ENCODE measurements at regions not wholly inside any gene's neighbourhood (a gene's known extent, or its start where the extent isn't known, plus 50 kb on each side); places are given as distances from the start of the nearest gene placed in this dataset.

GRCh38 chr7:106765727-106766355 lies 99.2 kb upstream of the PIK3CG start:
- Histone ChIP-seq H3K9me3 (ENCODE audit: control insufficient read depth, low read length) (no peaks in the 10 kb centered on the region), H3K4me3 (ENCODE audit: insufficient read depth, low read depth, low read length, poor library complexity, severe bottlenecking) (no peak overlapping the region), H3K27ac (ENCODE audit: insufficient read depth, low read length, poor library complexity, severe bottlenecking) (no peak overlapping the region), H3K4me1 (ENCODE audit: control insufficient read depth, insufficient read depth, low read length, poor library complexity, severe bottlenecking) (peaks cover 12% of the 10 kb centered on the region), H3K27me3 (replicated peaks; ENCODE audit: control insufficient read depth, insufficient read depth, low read length, poor library complexity, severe bottlenecking) (no peaks in the 10 kb centered on the region), H3K36me3 (ENCODE audit: control insufficient read depth, insufficient read depth, low read length) (no peaks in the 10 kb centered on the region)
- DNase-seq, result no peak

- no peak for DNase-seq
- H3K4me3 ChIP-seq (ENCODE audit: insufficient read depth, low read depth, low read length, poor library complexity, severe bottlenecking), result no peak overlapping the region
- peaks cover 12% of the 10 kb centered on the region for H3K4me1 ChIP-seq (ENCODE audit: control insufficient read depth, insufficient read depth, low read length, poor library complexity, severe bottlenecking)
- H3K27ac ChIP-seq (ENCODE audit: insufficient read depth, low read length, poor library complexity, severe bottlenecking), result no peak overlapping the region
- H3K27me3 ChIP-seq (replicated peaks; ENCODE audit: control insufficient read depth, insufficient read depth, low read length, poor library complexity, severe bottlenecking), result no peaks in the 10 kb centered on the region
- no peaks in the 10 kb centered on the region for H3K9me3 ChIP-seq (ENCODE audit: control insufficient read depth, low read length)
- H3K36me3 ChIP-seq (ENCODE audit: control insufficient read depth, insufficient read depth, low read length), result no peaks in the 10 kb centered on the region
Observed at GRCh38 chr7:106766551-106766950, 98.5 kb upstream of the PIK3CG start.

GRCh38 chr7:106767078-106767477 lies 98.0 kb upstream of the PIK3CG start:
- H3K27me3 ChIP-seq (replicated peaks; ENCODE audit: control insufficient read depth, insufficient read depth, low read length, poor library complexity, severe bottlenecking), result no peaks in the 10 kb centered on the region
- DNase-seq, result no peak
- no peak overlapping the region for H3K4me3 ChIP-seq (ENCODE audit: insufficient read depth, low read depth, low read length, poor library complexity, severe bottlenecking)
- H3K36me3 ChIP-seq (ENCODE audit: control insufficient read depth, insufficient read depth, low read length), result no peaks in the 10 kb centered on the region
- H3K9me3 ChIP-seq (ENCODE audit: control insufficient read depth, low read length), result no peaks in the 10 kb centered on the region
- H3K27ac ChIP-seq (ENCODE audit: insufficient read depth, low read length, poor library complexity, severe bottlenecking), result no peak overlapping the region
- peaks cover 12% of the 10 kb centered on the region for H3K4me1 ChIP-seq (ENCODE audit: control insufficient read depth, insufficient read depth, low read length, poor library complexity, severe bottlenecking)

GRCh38 chr7:106767498-106768323 lies 97.4 kb upstream of the PIK3CG start:
- DNase-seq, result no peak
- H3K27ac ChIP-seq (ENCODE audit: insufficient read depth, low read length, poor library complexity, severe bottlenecking), result no peak overlapping the region
- no peak overlapping the region for H3K4me3 ChIP-seq (ENCODE audit: insufficient read depth, low read depth, low read length, poor library complexity, severe bottlenecking)
- no peaks in the 10 kb centered on the region for H3K27me3 ChIP-seq (replicated peaks; ENCODE audit: control insufficient read depth, insufficient read depth, low read length, poor library complexity, severe bottlenecking)
- H3K4me1 ChIP-seq (ENCODE audit: control insufficient read depth, insufficient read depth, low read length, poor library complexity, severe bottlenecking), result peaks cover 12% of the 10 kb centered on the region
- no peaks in the 10 kb centered on the region for H3K9me3 ChIP-seq (ENCODE audit: control insufficient read depth, low read length)
- no peaks in the 10 kb centered on the region for H3K36me3 ChIP-seq (ENCODE audit: control insufficient read depth, insufficient read depth, low read length)

GRCh38 chr7:106768324-106768751 lies 96.7 kb upstream of the PIK3CG start:
- Histone ChIP-seq H3K27me3 (replicated peaks; ENCODE audit: control insufficient read depth, insufficient read depth, low read length, poor library complexity, severe bottlenecking) (no peaks in the 10 kb centered on the region), H3K27ac (ENCODE audit: insufficient read depth, low read length, poor library complexity, severe bottlenecking) (no peak overlapping the region), H3K4me1 (ENCODE audit: control insufficient read depth, insufficient read depth, low read length, poor library complexity, severe bottlenecking) (peaks cover 12% of the 10 kb centered on the region), H3K36me3 (ENCODE audit: control insufficient read depth, insufficient read depth, low read length) (no peaks in the 10 kb centered on the region), H3K9me3 (ENCODE audit: control insufficient read depth, low read length) (no peaks in the 10 kb centered on the region), H3K4me3 (ENCODE audit: insufficient read depth, low read depth, low read length, poor library complexity, severe bottlenecking) (no peak overlapping the region)
- DNase-seq, result no peak

GRCh38 chr7:106770191-106770590 lies 94.9 kb upstream of the PIK3CG start:
- no peak overlapping the region for H3K27ac ChIP-seq (ENCODE audit: insufficient read depth, low read length, poor library complexity, severe bottlenecking)
- DNase-seq, result no peak

GRCh38 chr7:106772655-106773108 lies 92.4 kb upstream of the PIK3CG start:
- DNase-seq, result no peak
- Histone ChIP-seq H3K9me3 (ENCODE audit: control insufficient read depth, low read length) (no peaks in the 10 kb centered on the region), H3K27me3 (replicated peaks; ENCODE audit: control insufficient read depth, insufficient read depth, low read length, poor library complexity, severe bottlenecking) (no peaks in the 10 kb centered on the region), H3K4me3 (ENCODE audit: insufficient read depth, low read depth, low read length, poor library complexity, severe bottlenecking) (no peak overlapping the region), H3K27ac (ENCODE audit: insufficient read depth, low read length, poor library complexity, severe bottlenecking) (no peak overlapping the region), H3K36me3 (ENCODE audit: control insufficient read depth, insufficient read depth, low read length) (no peaks in the 10 kb centered on the region), H3K4me1 (ENCODE audit: control insufficient read depth, insufficient read depth, low read length, poor library complexity, severe bottlenecking) (peaks cover 8% of the 10 kb centered on the region)

More at GRCh38 chr7:106770191-106770590, 94.9 kb upstream of the PIK3CG start:
- Histone ChIP-seq H3K36me3 (ENCODE audit: control insufficient read depth, insufficient read depth, low read length) (no peaks in the 10 kb centered on the region), H3K9me3 (ENCODE audit: control insufficient read depth, low read length) (no peaks in the 10 kb centered on the region), H3K27me3 (replicated peaks; ENCODE audit: control insufficient read depth, insufficient read depth, low read length, poor library complexity, severe bottlenecking) (no peaks in the 10 kb centered on the region), H3K4me3 (ENCODE audit: insufficient read depth, low read depth, low read length, poor library complexity, severe bottlenecking) (no peak overlapping the region), H3K4me1 (ENCODE audit: control insufficient read depth, insufficient read depth, low read length, poor library complexity, severe bottlenecking) (peaks cover 12% of the 10 kb centered on the region)

GRCh38 chr7:106773228-106773627 lies 91.9 kb upstream of the PIK3CG start:
- H3K9me3 ChIP-seq (ENCODE audit: control insufficient read depth, low read length), result no peaks in the 10 kb centered on the region
- peaks cover 6% of the 10 kb centered on the region for H3K4me1 ChIP-seq (ENCODE audit: control insufficient read depth, insufficient read depth, low read length, poor library complexity, severe bottlenecking)
- H3K36me3 ChIP-seq (ENCODE audit: control insufficient read depth, insufficient read depth, low read length), result no peaks in the 10 kb centered on the region
- no peaks in the 10 kb centered on the region for H3K27me3 ChIP-seq (replicated peaks; ENCODE audit: control insufficient read depth, insufficient read depth, low read length, poor library complexity, severe bottlenecking)
- DNase-seq, result no peak
- no peak overlapping the region for H3K4me3 ChIP-seq (ENCODE audit: insufficient read depth, low read depth, low read length, poor library complexity, severe bottlenecking)
- H3K27ac ChIP-seq (ENCODE audit: insufficient read depth, low read length, poor library complexity, severe bottlenecking), result no peak overlapping the region

GRCh38 chr7:106773721-106774120 lies 91.4 kb upstream of the PIK3CG start:
- no peak for DNase-seq
- Histone ChIP-seq H3K27ac (ENCODE audit: insufficient read depth, low read length, poor library complexity, severe bottlenecking) (no peak overlapping the region), H3K4me3 (ENCODE audit: insufficient read depth, low read depth, low read length, poor library complexity, severe bottlenecking) (no peak overlapping the region), H3K36me3 (ENCODE audit: control insufficient read depth, insufficient read depth, low read length) (no peaks in the 10 kb centered on the region), H3K9me3 (ENCODE audit: control insufficient read depth, low read length) (no peaks in the 10 kb centered on the region), H3K4me1 (ENCODE audit: control insufficient read depth, insufficient read depth, low read length, poor library complexity, severe bottlenecking) (peaks cover under 1% of the 10 kb centered on the region), H3K27me3 (replicated peaks; ENCODE audit: control insufficient read depth, insufficient read depth, low read length, poor library complexity, severe bottlenecking) (no peaks in the 10 kb centered on the region)

- no peak for DNase-seq
- Histone ChIP-seq H3K9me3 (ENCODE audit: control insufficient read depth, low read length) (no peaks in the 10 kb centered on the region), H3K27ac (ENCODE audit: insufficient read depth, low read length, poor library complexity, severe bottlenecking) (no peak overlapping the region), H3K4me1 (ENCODE audit: control insufficient read depth, insufficient read depth, low read length, poor library complexity, severe bottlenecking) (no peaks in the 10 kb centered on the region), H3K4me3 (ENCODE audit: insufficient read depth, low read depth, low read length, poor library complexity, severe bottlenecking) (no peak overlapping the region), H3K36me3 (ENCODE audit: control insufficient read depth, insufficient read depth, low read length) (no peaks in the 10 kb centered on the region), H3K27me3 (replicated peaks; ENCODE audit: control insufficient read depth, insufficient read depth, low read length, poor library complexity, severe bottlenecking) (no peaks in the 10 kb centered on the region)
Observed at GRCh38 chr7:106774213-106774767, 90.8 kb upstream of the PIK3CG start.

All from effector memory CD4-positive, alpha-beta T cell (primary cell).